Heart left ventricle (tissue), 16 donors: ENCODE measurements at regions not wholly inside any gene's neighbourhood (a gene's known extent, or its start where the extent isn't known, plus 50 kb on each side); places are given as distances from the start of the nearest gene placed in this dataset.

ENCODE experiments used
- ATAC-seq, 4 donors: fragments of 200-7000 bp; cut with Tn5 transposase; one replicate each; pipeline ENCODE4 v1.9.1; 2020 to 2022; ENCODE audit warnings: moderate library complexity in 4 of 4, mild to moderate bottlenecking in 3 of 4, moderate number of reproducible peaks in 1 of 4
- DNase-seq, 5 donors: peaks; one replicate each; pipeline ENCODE4 v3.0.0-alpha.2; 2020
- H3K27ac ChIP-seq, 12 donors: fragments of 200-600 bp; sonication (generic) in 4 of 12; one replicate each; pipeline versions ENCODE4 v1.5.0 to v1.8.0; 2016 to 2022; ENCODE audit warnings: mild to moderate bottlenecking in 2 of 12
- H3K27me3 ChIP-seq, 9 donors: fragments of 200-600 bp; sonication (generic) in 2 of 9; one replicate each; pipeline versions ENCODE4 v1.5.1 to v1.8.0; 2016 to 2022; ENCODE audit warnings: mild to moderate bottlenecking in 3 of 9
- H3K36me3 ChIP-seq, 9 donors: fragments of 200-600 bp; sonication (generic) in 2 of 9; one replicate each; pipeline versions ENCODE4 v1.5.0 to v1.8.0; 2018 to 2022; ENCODE audit warnings: mild to moderate bottlenecking in 2 of 9
- H3K4me1 ChIP-seq, 12 donors: fragments of 200-600 bp; sonication (generic) in 4 of 12; one replicate each; pipeline versions ENCODE4 v1.5.0 to v1.8.0; 2016 to 2022; ENCODE audit warnings: mild to moderate bottlenecking in 3 of 12
- H3K4me3 ChIP-seq, 12 donors: fragments of 200-600 bp; sonication (generic) in 4 of 12; one replicate each; pipeline versions ENCODE4 v1.5.0 to v1.8.0; 2017 to 2022; ENCODE audit warnings: mild to moderate bottlenecking in 9 of 12, moderate library complexity in 4 of 12
- H3K9me3 ChIP-seq, 12 donors: fragments of 200-600 bp; sonication (generic) in 4 of 12; one replicate each; pipeline versions ENCODE4 v1.5.0 to v1.8.0; 2016 to 2022; ENCODE audit warnings: mild to moderate bottlenecking in 1 of 12
- CTCF ChIP-seq, 12 donors: fragments of 200-600 bp; sonication (generic) in 4 of 12; IDR thresholded peaks; one replicate each; pipeline versions ENCODE4 v1.5.0 to v1.8.0; 2018 to 2022; ENCODE audit warnings: antibody characterized with exemption in 12 of 12, mild to moderate bottlenecking in 5 of 12
- POLR2A ChIP-seq, 2 donors: fragments of 450-650 bp; IDR thresholded peaks; one replicate each; pipeline ENCODE4 v1.6.1; 2017; ENCODE audit warnings: antibody characterized with exemption in 2 of 2, mild to moderate bottlenecking in 2 of 2, moderate library complexity in 2 of 2
- WGBS, 4 donors: extraction: QIAGEN DNeasy Blood & Tissue Kit in 2 of 4; methylation state at CpG; one replicate each; pipeline versions ENCODE4 v1.1.5 to v1.1.7; 2013 to 2018; 5-methylcytosine and 5-hydroxymethylcytosine counted together
- intact Hi-C, 10 donors: fragments of 100-400 bp; cut with DNase I; formaldehyde crosslinking; loops; one replicate each; pipeline versions ENCODE4 v1.11.1 to v1.14.2; 2022
- donor health status: ischemic (EF 13 %, LVEDD 7.1; RV severe dilation, severe dysfunction).
- donor health status: healthy with polysubstance abuse.
- donor health status: DM: no; HTN: yes; CAD: no.
- donor health status: DM: no; HTN: no; CAD: no.
- donor health status: ischemic (EF 25% LVEDD 6.9; RV normal size, moderate dysfunction).
- donor health status: ischemic (EF 25% LVEDD 5.7; RV mildly dilated, moderate dysfunction).
- donor health status: healthy.
- donor health status: DM: yes; HTN: yes; CAD: no.
- donor health status: ischemic (EF 35%, LVEDD 5.7; RV mildly dilated, moderate dysfunction).
- donor health status: nonischemic (EF 11% LVEDD 7.7; RV severe dilation, severe dysfunction).
- donor health status: DM: yes; HTN: yes; CAD: no.
- donor health status: PGD.
- donor health status: ischemic (EF 29% LVEDD 5.4; RV normal size, mild dysfunction).
- donor health status: nonischemic (EF 23%, LVEDD 6.1; RV moderate dilation, normal function).

GRCh38 chr20:6680854-6681253, 86.6 kb upstream of the BMP2 start:
- TF ChIP-seq POLR2A (IDR thresholded peaks at IDR 0.05) (no peak), CTCF (IDR thresholded peaks at IDR 0.05) (no peak)

GRCh38 chr20:6680441-6680840, 87.0 kb upstream of the BMP2 start:
- intact Hi-C loops, result no loop called here
- no peak for DNase-seq
- H3K4me3 ChIP-seq, result no peak overlapping the region
- H3K9me3 ChIP-seq, result no peaks in the 10 kb centered on the region
- no peak overlapping the region for H3K27ac ChIP-seq
- TF ChIP-seq CTCF (IDR thresholded peaks at IDR 0.05) (no peak), POLR2A (IDR thresholded peaks at IDR 0.05) (no peak)
- no peaks in the 10 kb centered on the region for H3K36me3 ChIP-seq
- ATAC-seq, result no peak
- 42 to 55% (median 51%) methylated on average over 2 of the region's 2 CpGs for WGBS, 4 donors
- H3K27me3 ChIP-seq, result no peaks in the 10 kb centered on the region
- no peaks in the 10 kb centered on the region for H3K4me1 ChIP-seq

More at GRCh38 chr20:6680854-6681253, 86.6 kb upstream of the BMP2 start:
- WGBS, 4 donors, result 68 to 83% (median 81%) methylated on average over 2 to 7 of the region's 7 CpGs
- no peaks in the 10 kb centered on the region for H3K27me3 ChIP-seq
- H3K27ac ChIP-seq, result no peak overlapping the region
- H3K36me3 ChIP-seq, result no peaks in the 10 kb centered on the region
- H3K4me1 ChIP-seq, result no peaks in the 10 kb centered on the region
- ATAC-seq, result no peak
- no peaks in the 10 kb centered on the region for H3K9me3 ChIP-seq
- no peak overlapping the region for H3K4me3 ChIP-seq
- DNase-seq, result no peak
- intact Hi-C loops, result no loop called here

GRCh38 chr20:6679086-6679485, 88.4 kb upstream of the BMP2 start:
- no peak for ATAC-seq
- DNase-seq, result no peak
- H3K4me3 ChIP-seq, result no peak overlapping the region
- WGBS, 4 donors, result 55 to 70% (median 65%) methylated on average over 2 of the region's 2 CpGs
- no peak overlapping the region for H3K27ac ChIP-seq
- TF ChIP-seq CTCF (IDR thresholded peaks at IDR 0.05), result no peak
- TF ChIP-seq POLR2A (IDR thresholded peaks at IDR 0.05), result no peak
- H3K4me1 ChIP-seq, result no peaks in the 10 kb centered on the region
- H3K9me3 ChIP-seq, result no peaks in the 10 kb centered on the region
- intact Hi-C loops, result no loop called here
- no peaks in the 10 kb centered on the region for H3K36me3 ChIP-seq
- no peaks in the 10 kb centered on the region for H3K27me3 ChIP-seq

- intact Hi-C loops, result no loop called here
- Histone ChIP-seq H3K9me3 (no peaks in the 10 kb centered on the region), H3K4me3 (no peak overlapping the region), H3K4me1 (no peaks in the 10 kb centered on the region), H3K27ac (no peak overlapping the region), H3K36me3 (no peaks in the 10 kb centered on the region), H3K27me3 (no peaks in the 10 kb centered on the region)
- WGBS, 4 donors, result 75 to 79% (median 78%) methylated on average over 1 of the region's 1 CpG
- no peak for TF ChIP-seq CTCF (IDR thresholded peaks at IDR 0.05)
- TF ChIP-seq POLR2A (IDR thresholded peaks at IDR 0.05), result no peak
- ATAC-seq (no peak), DNase-seq (no peak)
Observed at GRCh38 chr20:6678101-6678500, 89.4 kb upstream of the BMP2 start.
